H9 (cell line): ENCODE measurements at regions not wholly inside any gene's neighbourhood (a gene's known extent, or its start where the extent isn't known, plus 50 kb on each side); places are given as distances from the start of the nearest gene placed in this dataset.

Experiments
- DNase-seq: peaks from one replicate; pipeline ENCODE4 v3.0.0-alpha.2; 2017
- H2AFZ ChIP-seq: one replicate; pipeline ENCODE4 v1.6.1; 2013; ENCODE audit warnings: mild to moderate bottlenecking, low read length, control low read depth, moderate library complexity
- H2AK5ac ChIP-seq: 2 replicates; pipeline ENCODE4 v1.6.1; 2013; ENCODE audit warnings: low read length, control low read depth, mixed read lengths; ENCODE audit not compliant: insufficient read length
- H2BK120ac ChIP-seq: one replicate; pipeline ENCODE4 v1.6.1; 2013; ENCODE audit warnings: low read depth, mild to moderate bottlenecking, low read length, control low read depth, inconsistent platforms; ENCODE audit not compliant: poor library complexity, severe bottlenecking
- H2BK12ac ChIP-seq: 2 replicates; pipeline ENCODE4 v1.6.1; 2013; ENCODE audit warnings: low read length, control low read depth, mixed read lengths, low read depth; ENCODE audit not compliant: insufficient read length
- H2BK15ac ChIP-seq: 2 replicates; pipeline ENCODE4 v1.6.1; 2013; ENCODE audit warnings: low read depth, low read length, control low read depth
- H2BK20ac ChIP-seq: one replicate; pipeline ENCODE4 v1.6.1; 2013; ENCODE audit warnings: low read depth, mild to moderate bottlenecking, low read length, control low read depth, inconsistent platforms; ENCODE audit not compliant: poor library complexity, severe bottlenecking
- H2BK5ac ChIP-seq: 2 replicates; pipeline ENCODE4 v1.6.1; 2013; ENCODE audit warnings: low read length, control low read depth, mixed read lengths; ENCODE audit not compliant: insufficient read length
- H3K14ac ChIP-seq: 2 replicates; pipeline ENCODE4 v1.6.1; 2013; ENCODE audit warnings: low read length, control low read depth; ENCODE audit not compliant: insufficient read depth
- H3K18ac ChIP-seq: 2 replicates; pipeline ENCODE4 v1.6.1; 2013; ENCODE audit warnings: low read depth, mild to moderate bottlenecking, mixed read lengths, low read length, control low read depth; ENCODE audit not compliant: insufficient read length
- H3K23ac ChIP-seq: 2 replicates; pipeline ENCODE4 v1.6.1; 2013; ENCODE audit warnings: low read length, control low read depth, mixed read lengths, low read depth; ENCODE audit not compliant: insufficient read length
- H3K23me2 ChIP-seq: 2 replicates; pipeline ENCODE4 v1.6.1; 2013; ENCODE audit warnings: low read depth, mild to moderate bottlenecking, mixed read lengths, low read length, control low read depth; ENCODE audit not compliant: insufficient read length, poor library complexity, severe bottlenecking
- H3K27ac ChIP-seq: 2 replicates; pipeline ENCODE4 v1.5.1; 2013; ENCODE audit warnings: low read length, control low read depth, mixed read lengths, low read depth; ENCODE audit not compliant: insufficient read length
- H3K27me3 ChIP-seq: 2 replicates; pipeline ENCODE4 v1.6.1; 2013; ENCODE audit warnings: low read length, control low read depth, inconsistent platforms; ENCODE audit not compliant: insufficient read depth
- H3K4ac ChIP-seq: 2 replicates; pipeline ENCODE4 v1.6.1; 2013; ENCODE audit warnings: low read depth, mild to moderate bottlenecking, control low read depth, inconsistent platforms, low read length, moderate library complexity
- H3K4me1 ChIP-seq: 2 replicates; pipeline ENCODE4 v1.6.1; 2013; ENCODE audit warnings: low read length, control low read depth, inconsistent platforms; ENCODE audit not compliant: insufficient read depth
- H3K4me2 ChIP-seq: 2 replicates; pipeline ENCODE4 v1.6.1; 2013; ENCODE audit warnings: low read length, control low read depth, mixed read lengths; ENCODE audit not compliant: insufficient read length, insufficient read depth
- H3K56ac ChIP-seq: 2 replicates; pipeline ENCODE4 v1.6.1; 2013; ENCODE audit warnings: low read depth, mild to moderate bottlenecking, mixed read lengths, low read length, control low read depth; ENCODE audit not compliant: insufficient read length
- H3K79me1 ChIP-seq: 2 replicates; pipeline ENCODE4 v1.6.1; 2013; ENCODE audit warnings: low read depth, mild to moderate bottlenecking, moderate library complexity, low read length, control low read depth, inconsistent platforms; ENCODE audit not compliant: insufficient read depth, poor library complexity, severe bottlenecking
- H3K79me2 ChIP-seq: 2 replicates; pipeline ENCODE4 v1.6.1; 2013; ENCODE audit warnings: low read length, control low read depth, inconsistent platforms; ENCODE audit not compliant: insufficient read depth
- H3K9ac ChIP-seq: 2 replicates; pipeline ENCODE4 v1.6.1; 2013; ENCODE audit warnings: low read length, control low read depth, mixed read lengths; ENCODE audit not compliant: insufficient read length; ENCODE audit errors: extremely low read depth
- H3K9me3 ChIP-seq: one replicate; pipeline ENCODE4 v1.6.1; 2013; ENCODE audit warnings: low read depth, low read length, inconsistent platforms; ENCODE audit not compliant: control insufficient read depth
- H3T11ph ChIP-seq: one replicate; pipeline ENCODE4 v1.6.1; 2013; ENCODE audit warnings: mild to moderate bottlenecking, low read length, control low read depth, inconsistent platforms
- H4K20me1 ChIP-seq: one replicate; pipeline ENCODE4 v1.6.1; 2013; ENCODE audit not compliant: control insufficient read depth, insufficient read length, insufficient read depth
- H4K5ac ChIP-seq: 2 replicates; pipeline ENCODE4 v1.6.1; 2013; ENCODE audit warnings: low read depth, mild to moderate bottlenecking, mixed read lengths, low read length, control low read depth; ENCODE audit not compliant: insufficient read length
- H4K8ac ChIP-seq: replicated peaks from 2 replicates; pipeline ENCODE4 v1.6.1; 2013; ENCODE audit warnings: low read length, control low read depth, mixed read lengths, low read depth; ENCODE audit not compliant: insufficient read length
- H4K91ac ChIP-seq: 2 replicates; pipeline ENCODE4 v1.6.1; 2013; ENCODE audit warnings: low read depth, mild to moderate bottlenecking, moderate library complexity, mixed read lengths, low read length, control low read depth; ENCODE audit not compliant: insufficient read length
- H3K27ac Mint-ChIP-seq, 3 experiments: 2 replicates in 2 of 3; 3 replicates in 1 of 3; pipeline ENCODE4 v1.8.0; 2020 to 2021; ENCODE audit warnings: mixed read lengths in 3 of 3, mild to moderate bottlenecking in 1 of 3, moderate library complexity in 1 of 3
- H3K27me3 Mint-ChIP-seq: 2 replicates; pipeline ENCODE4 v1.8.0; 2021; ENCODE audit warnings: low read depth, mild to moderate bottlenecking, moderate library complexity, mixed read lengths
- H3K36me3 Mint-ChIP-seq, 3 experiments: 2 replicates in 2 of 3; 3 replicates in 1 of 3; pipeline ENCODE4 v1.8.0; 2020 to 2021; ENCODE audit warnings: low read depth in 3 of 3, mixed read lengths in 3 of 3; ENCODE audit not compliant: insufficient read depth in 1 of 3
- H3K4me1 Mint-ChIP-seq, 2 experiments: 2 replicates each; pipeline ENCODE4 v1.8.0; 2020; ENCODE audit warnings: mixed read lengths in 2 of 2
- H3K4me3 Mint-ChIP-seq, 2 experiments: 2 replicates in 1 of 2; 3 replicates in 1 of 2; pipeline ENCODE4 v1.8.0; 2020 to 2021; ENCODE audit warnings: mild to moderate bottlenecking in 2 of 2, mixed read lengths in 2 of 2, moderate library complexity in 1 of 2
- H3K9me3 Mint-ChIP-seq, 2 experiments: 2 replicates in 1 of 2; 3 replicates in 1 of 2; pipeline ENCODE4 v1.8.0; 2020; ENCODE audit warnings: mild to moderate bottlenecking in 2 of 2, mixed read lengths in 2 of 2, moderate library complexity in 1 of 2
- CTCF ChIP-seq: fragments of 200-600 bp; sonication (generic); conservative IDR thresholded peaks from 3 replicates; pipeline ENCODE4 v1.8.0; 2021; ENCODE audit warnings: antibody characterized with exemption, mild to moderate bottlenecking
- WGBS: extraction: QIAGEN DNeasy Blood & Tissue Kit; methylation state at CpG from one replicate; pipeline ENCODE4 v1.1.7; 2013; ENCODE audit warnings: missing lambda C conversion rate, low lambda C conversion rate, mixed read lengths; ENCODE audit not compliant: insufficient read length; ENCODE audit errors: extremely low coverage; 5-methylcytosine and 5-hydroxymethylcytosine counted together

- peaks cover 6 to 24% (median 14%) of the 10 kb centered on the region in 3 experiments for H3K36me3 Mint-ChIP-seq
- H3K9me3 Mint-ChIP-seq, result peaks cover 27% of the 10 kb centered on the region in 2 experiments
- H2BK15ac ChIP-seq, result no peak overlapping the region
- no peak overlapping the region for H3K4me2 ChIP-seq
- no peak overlapping the region for H3K4ac ChIP-seq
- H2BK12ac ChIP-seq, result no peak overlapping the region
- TF ChIP-seq CTCF, result no peak
- H2AK5ac ChIP-seq, result no peak overlapping the region
- H4K8ac ChIP-seq, result no peak overlapping the region
- H3K56ac ChIP-seq, result no peak overlapping the region
- H2AFZ ChIP-seq, result no peak overlapping the region
- H4K91ac ChIP-seq, result no peak overlapping the region
- no peak overlapping the region for H3K9ac ChIP-seq
- H3K27me3 Mint-ChIP-seq, result no peaks in the 10 kb centered on the region
- no peak overlapping the region for H2BK20ac ChIP-seq
- no peaks in the 10 kb centered on the region for H3K27me3 ChIP-seq
- H3K23me2 ChIP-seq, result no peaks in the 10 kb centered on the region
- no peak overlapping the region for H3K27ac Mint-ChIP-seq
- H2BK5ac ChIP-seq, result no peak overlapping the region
- no peak overlapping the region for H2BK120ac ChIP-seq
- no peaks in the 10 kb centered on the region for H3K9me3 ChIP-seq
- WGBS, result no CpG with 5 or more reads among the region's 6 CpGs
- no peaks in the 10 kb centered on the region for H3K79me2 ChIP-seq
- H3K14ac ChIP-seq, result no peak overlapping the region; the same call in 1 of the 2 replicates
- no peak for DNase-seq
- H3K18ac ChIP-seq, result no peak overlapping the region
- H3K27ac ChIP-seq, result no peak overlapping the region
- H4K20me1 ChIP-seq, result no peaks in the 10 kb centered on the region
- H4K5ac ChIP-seq, result no peak overlapping the region
- H3K79me1 ChIP-seq, result no peaks in the 10 kb centered on the region
- H3T11ph ChIP-seq, result no peak overlapping the region
- no peaks in the 10 kb centered on the region for H3K4me1 ChIP-seq
- H3K23ac ChIP-seq, result no peak overlapping the region
- no peak overlapping the region for H3K4me3 Mint-ChIP-seq
- H3K4me1 Mint-ChIP-seq, result peaks cover 0 to 4% of the 10 kb centered on the region in 2 experiments; a peak in 2 of 4 replicates
Observed at GRCh38 chr14:65981192-65981843, 504.9 kb upstream of the CCDC196 start.
